ENCODE measurements at regions not wholly inside any gene's neighbourhood (a gene's known extent, or its start where the extent isn't known, plus 50 kb on each side); places are given as distances from the start of the nearest gene placed in this dataset.

DNA sequence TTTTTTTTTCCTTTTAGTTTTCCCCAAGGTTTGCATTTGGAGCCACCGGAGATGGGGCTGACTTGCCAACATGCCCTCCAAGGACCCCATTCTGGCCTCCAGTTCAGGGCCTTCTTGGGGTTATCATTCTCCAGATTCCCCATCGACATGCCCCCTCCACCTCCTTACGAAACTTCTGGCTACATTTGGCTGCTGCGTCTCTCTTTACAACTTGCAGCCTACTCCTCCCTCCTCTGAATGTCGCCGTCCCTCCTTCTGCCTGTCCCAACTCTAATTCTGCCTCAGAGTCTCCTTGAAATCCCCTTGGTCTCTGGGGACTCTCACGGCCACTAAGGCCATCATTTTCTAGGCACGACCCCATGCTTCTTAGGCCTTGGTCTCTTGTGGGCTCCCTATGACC lies 72.2 kb upstream of the PODXL start (continued):
- TF ChIP-seq ATF3 (IDR thresholded peaks at IDR 0.05) = no peak
- TF ChIP-seq ATF3 (CRISPR knock-in tag; conservative IDR thresholded peaks at IDR 0.05) = no peak
- no peak for TF ChIP-seq CREBBP (IDR thresholded peaks at IDR 0.05; ENCODE audit: low read depth, low read length)
- TF ChIP-seq GABPA (tag; conservative IDR thresholded peaks at IDR 0.05; ENCODE audit: low read depth) = no peak
- TF ChIP-seq, protein P1, sequence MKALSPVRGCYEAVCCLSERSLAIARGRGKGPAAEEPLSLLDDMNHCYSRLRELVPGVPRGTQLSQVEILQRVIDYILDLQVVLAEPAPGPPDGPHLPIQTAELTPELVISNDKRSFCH (CRISPR knock-in tag; IDR thresholded peaks at IDR 0.05) = no peak
- TF ChIP-seq, protein P1 (tag; IDR thresholded peaks at IDR 0.05) = no peak
- TF ChIP-seq ADNP (tag; IDR thresholded peaks at IDR 0.05) = no peak

- Histone ChIP-seq H4K20me1 (replicated peaks; ENCODE audit: control insufficient read depth, insufficient read depth, low read length) (0 out of 2 replicates have a peak, but pooled peaks cover 8% of the 10 kb centered on the region), H3K9me3 (replicated peaks; ENCODE audit: control insufficient read depth, insufficient read depth, low read depth, low read length) (no peaks in the 10 kb centered on the region), H3K9me1 (ENCODE audit: control insufficient read depth, insufficient read depth, low read length) (no peaks in the 10 kb centered on the region), H2AFZ (ENCODE audit: low read depth, low read length) (no peak overlapping the region), H3K4me1 (replicated peaks in 1 of 2; ENCODE audit: control insufficient read depth in 2 of 2, insufficient read depth in 2 of 2, low read length in 2 of 2) (peaks cover 0 to 3% of the 10 kb centered on the region in 2 experiments; a peak in 3 of 5 replicates), H3K4me2 (ENCODE audit: insufficient read depth, low read length) (no peak overlapping the region), H3K4me3 (no peak overlapping the region), H3K36me3 (ENCODE audit: control insufficient read depth, insufficient read depth, low read length) (no peaks in the 10 kb centered on the region), H3K79me2 (ENCODE audit: control insufficient read depth, insufficient read depth, low read length) (no peaks in the 10 kb centered on the region), H3K27me3 (ENCODE audit: control insufficient read depth in 2 of 2, insufficient read depth in 2 of 2, low read length in 2 of 2) (peaks cover 31 to 78% of the 10 kb centered on the region in 2 experiments), H3K9ac (ENCODE audit: insufficient read depth in 1 of 2, low read depth in 2 of 2, low read length in 2 of 2) (no peak overlapping the region), H3K27ac (ENCODE audit: extremely low read depth, low read depth, low read length) (no peak overlapping the region)
- BruUV-seq (replicated peaks) = no TSS peak
- ChIA-PET CTCF (ENCODE audit: low intra/inter-chr PET ratio) (no interaction called here), POLR2A (interaction anchor here (0.6 to 1.2 kb wide), 2 partner anchors 8 to 375 kb away, joined by 3 to 4 read pairs; no protein-coding TSS in a partner anchor)
- in situ Hi-C loops (cut with MboI) (no loop called here), intact Hi-C loops (cut with micrococcal nuclease) (no loop called here)
- no peak for ATAC-seq
- WGBS (ENCODE audit: insufficient coverage, low coverage, missing lambda C conversion rate) = 0% methylated on average over 6 of the region's 6 CpGs
- no peak for DNase-seq (ENCODE audit: extremely low read depth in 1 of 4, low spot score in 3 of 4)
- no peak for FAIRE-seq
- TF ChIP-seq, protein P1 (CRISPR knock-in tag; IDR thresholded peaks at IDR 0.05) = no peak
- TF ChIP-seq, protein P1 (tag; IDR thresholded peaks at IDR 0.05) = no peak
Observed at GRCh38 chr7:131627735-131628190, 71.3 kb upstream of the PODXL start.
